Lung (tissue), 11 donors: ENCODE measurements at regions not wholly inside any gene's neighbourhood (a gene's known extent, or its start where the extent isn't known, plus 50 kb on each side); places are given as distances from the start of the nearest gene placed in this dataset.

ENCODE experiments used
- ATAC-seq: fragments of 200-7000 bp; cut with Tn5 transposase; one replicate; pipeline ENCODE4 v1.9.1; 2020; ENCODE audit warnings: moderate number of reproducible peaks; ENCODE audit not compliant: insufficient read depth, low FRiP score
- DNase-seq, 3 donors: peaks; one replicate each; pipeline ENCODE4 v3.0.0-alpha.2; 2013 to 2017
- H3K27ac ChIP-seq, 2 donors: one replicate each; pipeline ENCODE4 v1.5.1; 2013; ENCODE audit warnings: mild to moderate bottlenecking in 2 of 2, moderate library complexity in 2 of 2, control low read depth in 1 of 2, inconsistent platforms in 1 of 2, low read depth in 1 of 2, low read length in 1 of 2
- H3K27me3 ChIP-seq, 3 donors: one replicate each; pipeline ENCODE4 v1.5.1; 2013; ENCODE audit warnings: low read length in 2 of 3; ENCODE audit not compliant: control insufficient read depth in 3 of 3, insufficient read depth in 3 of 3
- H3K36me3 ChIP-seq, 4 donors: one replicate each; pipeline ENCODE4 v1.5.1; 2013; ENCODE audit warnings: low read length in 4 of 4, mild to moderate bottlenecking in 1 of 4, moderate library complexity in 1 of 4; ENCODE audit not compliant: control insufficient read depth in 4 of 4, insufficient read depth in 4 of 4
- H3K4me1 ChIP-seq, 5 donors: one replicate each; pipeline ENCODE4 v1.5.1; 2013; ENCODE audit warnings: low read length in 5 of 5, mild to moderate bottlenecking in 2 of 5, moderate library complexity in 1 of 5; ENCODE audit not compliant: control insufficient read depth in 5 of 5, insufficient read depth in 5 of 5
- H3K4me3 ChIP-seq: one replicate; pipeline ENCODE4 v1.5.1; 2013; ENCODE audit warnings: mild to moderate bottlenecking, control low read depth, moderate library complexity
- H3K9ac ChIP-seq, 2 donors: one replicate each; pipeline ENCODE4 v1.5.1; 2013; ENCODE audit warnings: low read length in 2 of 2, control low read depth in 1 of 2; ENCODE audit not compliant: insufficient read depth in 1 of 2
- H3K9me3 ChIP-seq, 4 donors: one replicate each; pipeline ENCODE4 v1.5.1; 2013; ENCODE audit warnings: low read length in 3 of 4, mild to moderate bottlenecking in 1 of 4, moderate library complexity in 1 of 4; ENCODE audit not compliant: control insufficient read depth in 4 of 4, insufficient read depth in 3 of 4
- WGBS, 2 donors: extraction: QIAGEN DNeasy Blood & Tissue Kit; methylation state at CpG; one replicate each; pipeline ENCODE4 v1.1.7; 2013; 5-methylcytosine and 5-hydroxymethylcytosine counted together
- TF ChIP-seq, protein P1 (sequence below): IDR thresholded peaks from 2 replicates; pipeline ENCODE4 v1.5.1; 2012; ENCODE audit warnings: mild to moderate bottlenecking; ENCODE audit errors: control extremely low read depth, extremely low read depth
- donor health status: control.
- donor health status: control.
- donor health status: Bipolar disorder and iron deficiency.
- donor health status: healthy.
- donor health status: DM: yes; HTN: yes; CAD: no.

DNA sequence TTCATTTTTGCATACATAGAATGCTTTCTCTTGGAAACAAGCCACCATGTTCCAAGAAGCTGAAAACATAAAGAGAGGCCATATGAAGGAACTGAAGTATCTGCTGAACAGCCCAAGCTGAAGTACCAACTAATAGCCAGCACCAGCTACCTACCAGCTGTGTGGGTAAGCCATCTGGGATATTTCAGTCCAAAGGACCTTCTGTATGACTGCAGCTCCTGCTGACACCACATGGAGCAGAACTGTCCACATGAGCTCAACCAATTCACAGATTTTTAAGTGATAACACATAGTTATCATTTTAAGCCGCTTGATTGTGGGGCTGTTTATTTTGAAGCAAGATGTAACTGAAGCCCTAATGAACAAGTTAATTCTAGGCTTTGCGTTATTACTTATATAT, 621.1 kb upstream of the KLHL1 start:
- TF ChIP-seq, protein P1, sequence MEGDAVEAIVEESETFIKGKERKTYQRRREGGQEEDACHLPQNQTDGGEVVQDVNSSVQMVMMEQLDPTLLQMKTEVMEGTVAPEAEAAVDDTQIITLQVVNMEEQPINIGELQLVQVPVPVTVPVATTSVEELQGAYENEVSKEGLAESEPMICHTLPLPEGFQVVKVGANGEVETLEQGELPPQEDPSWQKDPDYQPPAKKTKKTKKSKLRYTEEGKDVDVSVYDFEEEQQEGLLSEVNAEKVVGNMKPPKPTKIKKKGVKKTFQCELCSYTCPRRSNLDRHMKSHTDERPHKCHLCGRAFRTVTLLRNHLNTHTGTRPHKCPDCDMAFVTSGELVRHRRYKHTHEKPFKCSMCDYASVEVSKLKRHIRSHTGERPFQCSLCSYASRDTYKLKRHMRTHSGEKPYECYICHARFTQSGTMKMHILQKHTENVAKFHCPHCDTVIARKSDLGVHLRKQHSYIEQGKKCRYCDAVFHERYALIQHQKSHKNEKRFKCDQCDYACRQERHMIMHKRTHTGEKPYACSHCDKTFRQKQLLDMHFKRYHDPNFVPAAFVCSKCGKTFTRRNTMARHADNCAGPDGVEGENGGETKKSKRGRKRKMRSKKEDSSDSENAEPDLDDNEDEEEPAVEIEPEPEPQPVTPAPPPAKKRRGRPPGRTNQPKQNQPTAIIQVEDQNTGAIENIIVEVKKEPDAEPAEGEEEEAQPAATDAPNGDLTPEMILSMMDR: no peak
- WGBS, 2 donors: 48 to 97% methylated on average over 2 of the region's 2 CpGs
- ATAC-seq (no peak), DNase-seq (no peak)
- Histone ChIP-seq H3K27ac (no peak overlapping the region), H3K4me1 (no peaks in the 10 kb centered on the region), H3K9me3 (no peaks in the 10 kb centered on the region), H3K36me3 (no peaks in the 10 kb centered on the region), H3K27me3 (no peaks in the 10 kb centered on the region), H3K9ac (no peak overlapping the region), H3K4me3 (no peak overlapping the region)

DNA sequence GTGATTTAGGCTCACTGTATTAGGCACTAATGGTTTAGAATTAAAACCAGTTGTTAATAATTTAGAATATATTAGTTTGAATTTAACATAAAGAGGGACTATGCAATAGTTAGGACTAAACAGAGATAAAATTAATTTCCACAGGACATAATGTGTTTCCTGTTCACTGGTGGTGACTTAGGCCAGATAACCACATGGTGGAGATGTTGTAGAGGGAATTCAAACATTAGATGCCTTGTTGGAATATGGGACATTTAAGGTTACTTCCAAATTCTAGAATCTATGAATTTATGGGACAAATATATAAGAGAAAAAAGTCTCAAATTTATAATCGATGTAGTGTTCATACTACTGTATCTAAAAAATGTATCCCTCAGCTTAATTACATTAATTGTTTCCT, 615.5 kb upstream of the KLHL1 start:
- H3K36me3 ChIP-seq: no peaks in the 10 kb centered on the region
- H3K27ac ChIP-seq: no peak overlapping the region
- no peaks in the 10 kb centered on the region for H3K4me1 ChIP-seq
- H3K4me3 ChIP-seq: no peak overlapping the region
- no peaks in the 10 kb centered on the region for H3K9me3 ChIP-seq
- TF ChIP-seq, protein P1: no peak
- H3K9ac ChIP-seq: no peak overlapping the region
- ATAC-seq: no peak
- DNase-seq: peak in 2 of 3 donors; percentile 58 to 75
- 47 to 58% methylated on average over 1 of the region's 1 CpG for WGBS, 2 donors
- H3K27me3 ChIP-seq: no peaks in the 10 kb centered on the region

DNA sequence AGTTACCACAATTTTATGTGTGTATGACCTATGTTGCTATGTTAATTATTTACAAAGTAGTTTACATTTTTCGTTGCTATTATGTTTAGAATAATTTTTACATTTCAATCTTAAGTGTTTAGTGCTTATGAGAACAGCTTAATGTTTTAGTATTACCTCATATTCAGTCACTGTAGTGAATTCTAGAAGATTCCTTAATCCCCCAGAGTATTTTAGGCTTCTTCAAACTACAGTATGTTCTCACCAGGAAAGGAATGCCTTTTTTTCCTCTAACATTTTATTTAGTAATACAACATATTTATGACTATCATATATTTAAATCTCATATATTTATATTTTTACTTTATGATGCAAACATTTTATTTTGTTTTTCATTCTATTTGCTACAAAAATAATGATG, 612.1 kb upstream of the KLHL1 start:
- TF ChIP-seq, protein P1: no peak
- H3K9ac ChIP-seq: no peak overlapping the region
- no peak overlapping the region for H3K4me3 ChIP-seq
- no peak for DNase-seq
- ATAC-seq: no peak
- 50 to 73% methylated on average over 1 of the region's 1 CpG for WGBS, 2 donors
- H3K9me3 ChIP-seq: no peaks in the 10 kb centered on the region
- no peaks in the 10 kb centered on the region for H3K27me3 ChIP-seq
- H3K36me3 ChIP-seq: no peaks in the 10 kb centered on the region
- H3K27ac ChIP-seq: no peak overlapping the region
- H3K4me1 ChIP-seq: no peaks in the 10 kb centered on the region

DNA sequence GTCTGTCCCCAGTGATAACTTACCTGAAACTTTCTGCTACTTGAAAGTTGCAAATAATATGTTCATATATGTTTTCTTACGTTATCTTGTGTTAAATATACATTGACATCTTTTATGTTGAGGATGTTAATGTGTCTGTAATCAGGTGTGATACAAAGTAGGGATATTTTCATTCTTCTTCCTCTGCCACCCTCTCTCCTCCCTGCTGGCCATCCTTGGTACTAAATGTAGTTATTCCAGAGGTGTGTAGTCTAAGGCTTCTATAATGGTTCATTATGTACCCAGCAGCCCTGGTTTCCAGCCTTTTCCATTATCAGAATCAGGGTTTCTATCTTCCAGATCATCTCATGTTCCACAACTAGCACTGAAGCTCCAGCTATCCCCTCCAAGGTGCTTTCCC, 606.7 kb upstream of the KLHL1 start:
- TF ChIP-seq, protein P1: no peak
- Histone ChIP-seq H3K9ac (no peak overlapping the region), H3K4me3 (no peak overlapping the region), H3K4me1 (no peaks in the 10 kb centered on the region), H3K36me3 (no peaks in the 10 kb centered on the region), H3K9me3 (no peaks in the 10 kb centered on the region), H3K27me3 (no peaks in the 10 kb centered on the region), H3K27ac (no peak overlapping the region)
- ATAC-seq (no peak), DNase-seq (no peak)
- WGBS, 2 donors: 77 to 95% methylated on average over 1 of the region's 1 CpG
